Glomerular endothelial cell (primary cell): ENCODE measurements at regions not wholly inside any gene's neighbourhood (a gene's known extent, or its start where the extent isn't known, plus 50 kb on each side); places are given as distances from the start of the nearest gene placed in this dataset.
A peak's percentile ranks its signal among the peaks of the same experiment; 100 is the strongest.

Source experiments
- DNase-seq: peaks from one replicate; pipeline ENCODE4 v3.0.0-alpha.2; 2011; ENCODE audit warnings: low read depth, low spot score; ENCODE audit errors: extremely low read depth

DNA sequence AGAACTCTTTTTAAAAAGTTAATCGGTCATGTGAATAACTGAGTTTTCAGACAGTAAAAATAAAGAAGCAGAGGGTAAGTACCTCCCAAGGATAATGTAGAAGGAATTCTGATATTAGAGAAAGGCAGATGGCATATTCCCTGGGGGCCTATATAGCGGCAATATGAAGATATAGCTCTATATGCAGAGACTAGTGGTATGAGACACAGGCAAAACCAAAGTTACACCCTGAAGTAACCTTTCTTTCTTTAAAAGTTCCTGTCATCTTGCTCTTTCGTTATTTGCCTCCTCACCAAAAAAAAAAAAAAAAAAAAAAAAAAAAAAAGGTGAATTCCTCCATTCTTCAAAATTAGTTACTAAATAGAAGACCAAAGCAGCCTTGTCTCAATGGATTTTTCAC, 76.2 kb upstream of the ARHGAP32 start:
- DNase-seq, result no peak

DNA sequence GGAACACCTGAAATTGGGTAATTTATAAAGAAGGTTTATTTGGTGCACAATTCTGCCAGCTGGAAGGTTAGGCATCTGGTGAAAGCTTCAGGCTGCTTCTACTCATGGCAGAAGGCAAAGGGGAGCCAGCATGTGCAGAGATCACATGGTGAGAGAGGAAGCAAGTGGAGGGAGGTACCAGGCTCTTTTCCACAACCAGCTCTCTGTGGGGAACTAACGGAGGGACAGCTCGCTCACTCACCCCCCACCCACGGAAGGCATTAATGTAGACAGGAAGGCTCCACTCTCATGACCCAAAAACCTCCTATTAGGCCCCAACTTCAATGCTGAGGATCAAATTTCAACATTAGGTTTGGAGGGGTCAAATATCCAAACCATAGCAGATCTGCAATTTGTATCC, 75.6 kb upstream of the ARHGAP32 start:
- DNase-seq, result no peak

DNA sequence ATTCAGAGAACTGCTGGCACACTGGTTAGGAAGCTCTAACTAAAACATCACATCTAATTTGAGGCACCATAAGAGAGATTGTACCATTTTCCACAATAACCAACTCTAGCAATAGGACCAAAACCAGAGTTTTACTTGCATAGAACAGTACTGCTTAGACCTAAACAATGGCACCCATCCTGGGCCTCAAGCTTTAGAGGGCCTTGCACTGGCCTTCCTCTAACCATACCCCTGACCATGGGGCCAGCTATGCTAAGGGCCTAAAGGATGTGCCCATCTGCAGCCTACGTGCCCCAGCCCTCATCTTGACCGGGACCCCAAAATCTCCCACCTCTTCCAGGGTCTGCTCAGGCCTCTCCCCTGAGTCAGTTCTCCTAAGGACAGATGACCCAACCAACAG, 74.4 kb upstream of the ARHGAP32 start:
- DNase-seq, result no peak

DNA sequence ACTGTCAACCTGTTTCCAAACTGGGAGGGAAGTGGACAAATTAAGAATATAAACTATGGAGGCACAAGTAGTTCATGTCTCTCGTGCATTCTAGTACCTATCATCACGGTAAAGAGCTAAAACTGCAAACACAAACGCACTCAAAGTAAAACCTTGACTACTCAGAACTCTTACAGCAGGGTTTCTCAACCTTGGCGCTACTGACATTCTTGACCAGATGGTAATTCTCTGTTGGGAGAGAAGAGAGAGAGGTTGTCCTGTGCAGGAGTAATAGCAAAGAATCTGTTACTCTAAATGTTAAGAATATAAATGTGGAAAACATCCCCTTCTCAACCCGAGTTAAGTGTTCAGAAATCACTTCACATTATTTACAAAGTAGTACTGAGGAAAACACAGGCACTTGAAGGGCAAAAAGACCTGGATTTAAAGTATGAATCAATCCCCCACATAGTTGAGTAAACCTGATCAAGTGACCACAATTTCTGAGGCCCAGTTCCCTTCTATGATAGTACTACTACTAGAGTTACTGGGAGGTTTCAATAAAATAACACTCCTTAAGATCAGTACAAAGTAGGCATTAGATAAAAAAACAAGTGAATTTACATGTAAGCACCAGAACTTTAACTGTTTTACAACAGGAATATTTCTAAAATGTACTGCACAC, 73.1 kb upstream of the ARHGAP32 start:
- DNase-seq, result no peak

DNA sequence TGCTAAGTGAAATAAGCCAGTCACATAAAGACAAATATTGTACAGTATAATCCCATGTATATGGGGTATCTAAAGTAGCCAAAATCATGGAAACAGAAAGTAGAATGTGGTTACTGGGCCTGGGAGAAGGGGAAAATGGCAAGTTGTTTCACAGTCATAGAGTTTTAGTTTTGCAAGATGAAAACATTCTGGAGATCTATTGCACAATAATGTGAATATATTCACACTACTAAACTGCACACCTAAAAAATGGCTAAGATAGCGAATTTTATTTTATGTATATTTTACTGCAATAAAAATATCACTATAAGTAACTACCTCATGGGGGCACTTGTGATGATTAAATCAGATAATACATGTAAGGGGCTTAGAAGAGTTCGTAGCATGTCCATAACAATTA, 72.0 kb upstream of the ARHGAP32 start:
- DNase-seq, result no peak

DNA sequence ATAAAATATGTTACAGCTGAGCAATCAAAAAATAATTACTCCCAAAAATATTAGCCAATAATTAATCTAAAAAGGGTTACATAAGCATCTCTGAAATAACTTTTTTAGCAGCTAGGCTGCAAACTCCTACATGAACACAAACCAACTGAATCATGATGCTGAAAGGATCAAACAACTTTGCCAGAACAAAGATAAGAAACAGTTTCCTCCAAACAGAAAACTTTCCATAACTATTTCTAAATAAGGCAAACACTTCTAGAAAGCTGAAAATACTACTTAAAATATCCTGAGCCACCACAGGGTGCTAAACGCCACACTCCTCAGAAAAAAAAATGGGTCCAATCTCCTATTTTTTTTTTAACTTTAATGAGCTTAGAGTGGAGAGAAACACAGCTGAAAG, 68.6 kb upstream of the ARHGAP32 start:
- no peak for DNase-seq

DNA sequence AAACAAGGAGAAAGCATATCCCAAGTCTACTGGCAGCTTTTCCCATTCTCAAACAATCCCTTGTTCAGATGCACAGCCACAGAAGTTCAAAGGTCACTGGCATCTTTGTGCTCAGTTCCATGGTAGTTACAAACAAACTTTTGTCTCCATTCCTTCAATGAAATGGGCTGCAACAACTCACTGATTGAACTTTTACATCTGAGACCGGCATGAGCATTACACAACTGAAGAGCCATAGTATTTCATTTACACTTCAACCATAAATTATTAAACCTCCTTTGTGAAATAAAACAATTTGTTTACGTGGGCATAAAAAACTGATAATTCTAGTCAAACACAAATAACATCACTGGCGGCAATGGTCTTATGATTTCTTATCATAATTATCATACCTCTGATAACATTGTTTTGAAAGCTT, 67.8 kb upstream of the ARHGAP32 start:
- no peak for DNase-seq

DNA sequence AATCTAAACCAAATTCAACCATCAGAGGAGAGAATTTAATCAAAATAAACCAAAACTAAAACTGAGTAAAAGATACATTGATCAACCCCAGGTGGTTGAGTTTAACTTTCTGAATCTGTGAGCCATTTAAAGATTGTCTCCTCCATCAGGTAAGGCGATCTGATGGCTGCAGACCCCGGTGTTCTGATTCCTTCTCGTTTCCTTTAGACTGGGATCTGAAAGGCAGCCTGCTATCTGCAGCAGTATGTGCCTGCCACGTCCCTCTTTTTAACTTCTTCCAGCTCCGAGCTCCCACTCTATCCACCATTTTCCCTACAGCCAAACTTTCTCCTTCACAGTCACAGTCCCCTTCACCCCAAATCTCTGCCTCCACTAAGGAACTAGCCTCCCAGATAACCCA, 66.1 kb upstream of the ARHGAP32 start:
- DNase-seq, result no peak

DNA sequence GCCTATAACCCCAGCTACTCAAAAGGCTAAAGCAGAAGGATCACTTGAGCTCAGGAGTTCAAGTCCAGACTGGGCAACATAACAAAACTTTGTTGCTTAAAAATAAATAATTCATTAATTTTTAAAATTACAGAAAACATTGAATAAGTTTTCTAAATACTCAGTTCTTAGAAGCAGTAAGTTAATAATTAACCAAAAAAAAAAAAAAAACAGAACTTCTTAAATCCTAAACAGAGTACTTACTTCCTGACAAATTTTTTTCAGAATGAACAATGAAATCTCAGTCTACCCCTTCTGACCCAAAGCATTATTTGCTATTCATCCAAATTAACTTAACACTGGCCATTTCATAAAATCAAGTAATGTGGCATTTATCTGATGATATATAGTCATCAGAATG, 65.4 kb upstream of the ARHGAP32 start:
- DNase-seq, result no peak

DNA sequence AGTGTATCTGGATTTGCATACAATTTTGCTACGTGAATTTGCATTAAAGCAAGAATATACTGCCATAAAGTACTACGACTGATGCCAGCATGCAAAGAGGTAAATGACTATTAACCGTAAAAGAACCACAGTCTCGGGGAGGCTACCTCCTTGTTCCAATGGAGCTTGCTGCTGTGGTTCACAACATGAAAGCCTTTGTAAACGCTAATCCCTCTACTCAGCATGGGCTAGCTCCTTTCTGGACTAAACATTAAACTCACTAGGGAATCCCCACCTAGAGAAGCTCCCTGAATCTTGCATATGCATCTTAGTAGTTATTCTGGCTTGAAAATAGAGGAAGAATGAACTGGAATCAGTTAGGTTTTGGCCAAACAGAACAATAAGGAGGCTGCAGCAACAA, 60.5 kb upstream of the ARHGAP32 start:
- DNase-seq, result no peak

DNA sequence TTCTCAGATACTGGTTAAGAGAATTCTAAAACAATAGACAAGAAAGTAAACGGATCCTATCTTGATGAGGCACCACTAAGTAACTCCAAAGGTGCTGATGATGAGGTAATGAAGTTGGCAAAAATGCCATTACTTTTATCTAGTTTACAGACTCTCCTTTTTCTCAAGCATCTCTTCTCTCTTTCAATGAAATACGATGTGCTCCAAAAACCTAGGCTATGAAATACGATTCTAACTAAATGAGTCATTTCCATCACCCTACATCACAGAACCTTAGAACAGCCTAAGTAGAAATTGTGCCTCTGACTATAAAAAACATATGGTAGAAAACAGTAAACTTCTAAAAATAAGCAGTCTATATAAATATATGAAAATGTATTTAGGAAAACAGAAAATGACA, 58.9 kb upstream of the ARHGAP32 start:
- DNase-seq, result no peak

DNA sequence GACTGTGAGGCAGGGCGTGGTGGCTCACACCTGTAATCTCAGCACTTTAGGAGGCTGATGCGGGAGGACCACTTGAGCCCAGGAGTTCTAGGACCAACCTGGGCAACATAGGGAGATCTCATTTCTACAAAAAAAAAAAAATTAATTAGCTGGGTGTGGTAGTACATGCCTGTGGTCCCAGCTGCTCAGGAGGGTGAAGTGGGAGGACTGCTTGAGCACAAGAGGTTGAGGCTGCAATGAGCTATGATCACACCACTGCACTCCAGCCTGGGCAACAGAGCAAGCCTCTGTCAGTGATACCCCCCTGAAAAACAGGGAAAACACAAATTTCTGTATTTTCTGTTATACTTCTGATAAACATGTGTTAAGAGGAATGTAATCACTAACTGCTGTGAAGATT, 57.8 kb upstream of the ARHGAP32 start:
- no peak for DNase-seq

DNA sequence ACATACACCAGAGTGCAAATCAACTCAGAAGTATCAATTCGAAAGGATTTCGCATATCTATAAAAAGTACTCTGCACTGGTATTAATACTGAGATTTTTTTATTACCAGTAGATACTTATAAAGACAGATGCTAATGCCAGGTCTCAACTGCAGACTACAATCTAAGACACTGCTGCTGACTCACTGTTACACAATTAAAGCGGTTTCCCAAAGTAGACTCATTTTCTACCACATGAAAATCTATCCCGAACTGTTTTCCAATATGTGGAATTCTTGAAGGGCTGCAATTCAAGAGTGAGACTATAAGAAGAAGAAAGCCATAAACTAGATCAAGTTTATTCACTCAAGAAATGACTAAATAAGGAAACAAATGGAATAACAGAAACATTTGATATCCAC, 57.2 kb upstream of the ARHGAP32 start:
- no peak for DNase-seq

DNA sequence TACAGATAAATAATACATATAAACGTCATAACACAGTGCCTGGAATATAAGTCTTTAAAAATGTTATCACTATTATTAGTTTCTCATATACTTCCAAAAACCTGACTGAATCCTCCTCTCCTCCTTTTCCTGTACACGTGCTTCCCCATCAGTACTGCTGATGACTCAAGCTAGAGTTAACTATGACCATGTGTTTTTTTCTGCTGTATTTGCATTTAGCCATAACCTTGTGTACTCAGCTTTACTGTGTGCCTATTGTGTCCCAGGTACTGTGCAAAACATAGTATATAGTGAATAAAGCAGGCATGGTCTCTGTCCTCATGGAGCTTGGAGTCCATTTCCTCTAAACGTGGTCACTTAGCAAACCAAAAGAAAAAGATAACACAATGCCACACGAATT, 56.5 kb upstream of the ARHGAP32 start:
- DNase-seq, result peak; percentile 4

DNA sequence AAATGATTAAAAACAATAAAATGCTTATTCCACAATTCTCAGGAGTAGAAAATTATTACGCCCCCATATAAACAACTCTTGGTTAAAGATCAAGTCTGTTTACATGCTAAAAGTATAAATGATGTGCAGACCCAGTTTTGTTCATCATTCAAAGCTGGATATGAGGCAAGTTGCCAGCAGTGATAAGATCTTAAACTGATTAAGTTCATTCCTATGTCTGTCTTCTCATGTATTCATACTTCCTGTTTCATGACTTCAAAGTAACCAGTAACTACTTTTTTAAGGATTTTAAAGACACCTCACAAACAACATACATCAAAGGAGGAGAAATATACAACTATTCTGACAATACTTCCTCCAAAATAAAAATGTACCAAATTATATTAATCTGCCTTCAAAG, 55.0 kb upstream of the ARHGAP32 start:
- DNase-seq, result no peak

DNA sequence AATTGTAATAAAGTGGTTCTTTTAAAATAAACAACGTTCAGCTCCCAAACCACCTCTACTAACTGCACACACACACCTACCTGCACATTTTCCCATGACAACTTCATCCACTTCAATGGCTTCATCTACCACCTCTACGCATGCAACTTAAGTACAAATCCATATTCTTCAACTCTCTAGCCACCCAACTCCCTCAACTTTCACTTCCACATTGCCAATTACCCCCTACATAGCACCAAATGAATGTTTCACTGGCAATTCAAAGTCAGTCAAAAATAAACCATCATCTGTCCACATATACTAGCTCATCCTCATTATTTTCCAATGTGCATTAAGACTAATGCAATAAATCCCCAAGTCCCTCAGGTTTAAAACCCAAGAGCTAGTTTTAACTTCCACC, 50.7 kb upstream of the ARHGAP32 start:
- no peak for DNase-seq
